ENCODE measurements at regions not wholly inside any gene's neighbourhood (a gene's known extent, or its start where the extent isn't known, plus 50 kb on each side); places are given as distances from the start of the nearest gene placed in this dataset.
"Not testable (repeated sequence)": the region's sequence is repeated elsewhere in the genome, so short reads cannot be mapped to it uniquely, and the experiment has no call there.

GRCh38 chr2:77721593-77721992 lies 199.4 kb upstream of the LRRTM4 start:
- no peak for DNase-seq (ENCODE audit: low read depth, low spot score)

DNA sequence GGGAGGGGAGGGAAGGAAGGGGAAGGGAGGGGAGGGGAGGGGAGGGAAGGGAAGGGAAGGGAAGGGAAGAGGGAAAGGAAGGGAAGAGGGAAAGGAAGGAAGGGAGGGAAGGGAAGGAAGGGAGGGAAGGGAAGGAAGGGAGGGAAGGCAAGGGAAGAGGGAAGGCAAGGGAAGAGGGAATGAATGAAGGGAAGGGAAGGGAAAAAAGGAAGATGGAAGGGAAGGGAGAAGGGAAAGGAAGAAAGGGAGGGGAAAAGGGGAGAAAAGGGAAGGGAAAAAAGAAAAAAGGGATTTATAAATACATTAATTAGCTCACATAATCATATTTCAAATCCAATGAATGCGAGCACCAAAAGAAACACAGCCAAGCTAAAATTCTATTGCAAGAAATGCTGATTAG lies 202.9 kb upstream of the LRRTM4 start:
- DNase-seq (ENCODE audit: low read depth, low spot score), result no peak

DNA sequence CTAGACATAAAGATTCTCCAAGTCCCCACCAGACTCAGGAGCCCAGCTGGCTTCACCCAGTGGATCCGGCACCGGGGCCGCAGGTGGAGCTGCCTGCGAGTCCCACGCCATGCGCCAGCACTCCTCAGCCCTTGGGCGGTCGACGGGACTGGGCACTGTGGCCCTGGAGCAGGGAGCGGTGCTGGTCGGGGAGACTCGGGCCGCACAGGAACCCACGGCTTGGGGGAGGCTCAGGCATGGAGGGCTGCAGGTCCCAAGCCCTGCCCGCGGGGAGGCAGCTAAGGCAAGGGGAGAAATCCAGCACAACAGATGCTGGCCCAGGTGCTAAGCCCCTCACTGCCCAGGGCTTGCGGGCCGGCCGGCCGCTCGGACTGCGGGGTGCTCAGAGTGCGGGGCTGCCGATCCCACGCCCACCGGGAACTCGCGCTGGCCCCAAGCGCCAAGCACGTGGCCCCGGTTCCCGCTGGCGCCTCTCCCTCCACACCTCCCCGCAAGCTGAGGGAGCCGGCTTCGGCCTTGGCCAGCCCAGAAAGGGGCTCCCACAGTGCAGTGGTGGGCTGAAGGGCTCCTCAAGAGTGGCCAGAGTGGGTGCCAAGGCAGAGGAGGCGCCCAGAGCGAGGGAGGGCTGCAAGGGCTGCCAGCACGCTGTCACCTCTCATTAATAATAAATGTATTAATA lies 212.6 kb upstream of the LRRTM4 start:
- DNase-seq (ENCODE audit: low read depth, low spot score), result not testable (repeated sequence)

DNA sequence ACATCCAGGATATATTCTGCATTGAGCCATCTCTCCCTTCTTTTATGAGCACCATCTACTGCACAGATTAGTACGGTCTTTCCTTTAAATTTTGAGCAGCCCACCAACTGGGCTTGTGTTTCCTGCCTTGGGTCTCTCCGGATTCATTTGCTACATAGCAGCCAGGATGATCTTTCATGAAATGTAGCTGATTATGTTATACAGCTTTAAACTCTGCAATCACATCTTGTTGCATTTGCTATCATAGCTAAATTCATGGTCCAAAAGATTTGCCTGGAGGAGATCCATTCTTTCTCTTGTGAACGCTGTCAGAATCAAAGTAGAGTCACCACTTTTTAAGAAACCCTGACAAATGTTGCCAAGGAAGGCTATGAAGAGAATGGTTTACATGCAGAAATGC lies 215.1 kb upstream of the LRRTM4 start:
- DNase-seq (ENCODE audit: low read depth, low spot score), result no peak

GRCh38 chr2:77746780-77747179 lies 224.6 kb upstream of the LRRTM4 start:
- no peak for DNase-seq (ENCODE audit: low read depth, low spot score)

DNA sequence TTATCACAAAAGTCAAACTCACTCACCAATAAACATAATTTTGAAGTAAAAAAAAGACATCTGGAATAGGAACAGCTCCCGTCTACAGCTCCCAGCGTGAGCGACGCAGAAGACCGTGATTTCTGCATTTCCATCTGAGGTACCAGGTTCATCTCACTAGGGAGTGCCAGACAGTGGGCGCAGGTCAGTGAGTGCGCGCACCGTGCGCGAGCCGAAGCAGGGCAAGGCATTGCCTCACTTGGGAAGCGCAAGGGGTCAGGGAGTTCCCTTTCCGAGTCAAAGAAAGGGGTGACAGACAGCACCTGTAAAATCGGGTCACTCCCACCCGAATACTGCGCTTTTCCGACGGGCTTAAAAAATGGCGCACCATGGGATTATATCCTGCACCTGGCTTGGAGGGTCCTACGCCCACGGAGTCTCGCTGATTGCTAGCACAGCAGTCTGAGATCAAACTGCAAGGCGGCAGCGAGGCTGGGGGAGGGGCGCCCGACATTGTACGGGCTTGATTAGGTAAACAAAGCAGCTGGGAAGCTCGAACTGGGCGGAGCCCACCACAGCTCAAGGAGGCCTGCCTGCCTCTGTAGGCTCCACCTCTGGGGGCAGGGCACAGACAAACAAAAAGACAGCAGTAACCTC lies 231.7 kb upstream of the LRRTM4 start:
- DNase-seq (ENCODE audit: low read depth, low spot score), result peak; percentile 80

DNA sequence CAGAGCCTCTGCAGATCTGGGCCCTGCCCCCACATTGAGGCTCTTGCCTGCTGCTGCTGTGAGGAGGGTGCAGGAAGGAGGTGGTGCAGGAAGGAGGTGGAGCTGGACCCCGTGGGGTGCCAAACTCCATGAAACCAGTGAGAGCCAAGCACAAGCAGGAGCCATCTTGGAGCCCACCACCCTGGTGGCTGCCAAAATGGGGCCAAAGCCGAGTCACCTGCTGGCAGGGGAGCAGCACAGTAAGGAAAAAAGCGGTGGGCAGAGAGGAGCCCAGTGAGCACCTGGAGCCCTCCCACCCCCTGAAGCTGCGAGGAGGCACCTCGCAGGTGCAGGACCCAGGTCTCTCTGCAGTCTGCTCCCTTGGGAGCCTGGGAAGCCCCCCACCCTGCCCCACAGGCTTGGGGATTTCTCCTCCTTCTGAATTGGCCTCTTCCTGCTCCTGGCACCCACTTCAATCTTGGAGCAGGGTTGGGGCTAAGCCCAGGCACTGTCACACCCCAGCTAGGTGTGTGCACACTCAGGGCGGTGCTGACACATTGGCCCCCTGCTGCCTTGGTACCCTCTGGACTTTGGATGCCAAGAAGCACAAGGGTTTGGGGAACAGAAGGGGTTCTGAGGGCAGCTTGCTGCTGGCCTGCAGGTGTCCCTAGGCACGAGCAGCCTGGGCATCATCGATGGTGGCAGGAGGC lies 245.4 kb upstream of the LRRTM4 start:
- no peak for DNase-seq (ENCODE audit: low read depth, low spot score)

DNA sequence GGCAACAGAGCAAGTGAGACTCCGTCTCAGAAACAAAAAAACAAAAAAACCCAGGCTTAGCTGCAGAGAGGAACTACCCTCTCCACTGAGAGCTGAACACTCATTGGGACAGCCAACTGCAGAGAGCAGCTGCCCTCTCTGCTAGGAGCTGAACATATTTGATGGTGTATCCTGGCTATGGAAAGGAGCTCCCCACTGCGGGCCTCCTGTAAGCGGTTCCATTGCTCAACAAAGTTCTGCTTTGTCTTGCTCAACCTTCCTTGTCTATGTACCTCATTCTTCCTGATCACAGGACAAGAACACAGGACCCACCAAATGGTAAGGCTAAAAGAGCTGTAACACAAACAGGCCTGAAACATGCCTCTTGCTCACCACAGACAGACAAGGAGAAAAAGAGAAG lies 246.3 kb upstream of the LRRTM4 start:
- DNase-seq (ENCODE audit: low read depth, low spot score), result no peak

- no peak for DNase-seq (ENCODE audit: low read depth, low spot score)
Observed at GRCh38 chr2:77778917-77779316, 256.7 kb upstream of the LRRTM4 start.

- DNase-seq (ENCODE audit: low read depth, low spot score), result not testable (repeated sequence)
Observed at GRCh38 chr2:77793500-77793899, 271.3 kb upstream of the LRRTM4 start.

- DNase-seq (ENCODE audit: low read depth, low spot score), result no peak
Observed at GRCh38 chr2:77796397-77796796, 274.2 kb upstream of the LRRTM4 start.

GRCh38 chr2:77797088-77797487 lies 274.9 kb upstream of the LRRTM4 start:
- DNase-seq (ENCODE audit: low read depth, low spot score), result no peak

GRCh38 chr2:77800410-77800809 lies 278.2 kb upstream of the LRRTM4 start:
- no peak for DNase-seq (ENCODE audit: low read depth, low spot score)

DNA sequence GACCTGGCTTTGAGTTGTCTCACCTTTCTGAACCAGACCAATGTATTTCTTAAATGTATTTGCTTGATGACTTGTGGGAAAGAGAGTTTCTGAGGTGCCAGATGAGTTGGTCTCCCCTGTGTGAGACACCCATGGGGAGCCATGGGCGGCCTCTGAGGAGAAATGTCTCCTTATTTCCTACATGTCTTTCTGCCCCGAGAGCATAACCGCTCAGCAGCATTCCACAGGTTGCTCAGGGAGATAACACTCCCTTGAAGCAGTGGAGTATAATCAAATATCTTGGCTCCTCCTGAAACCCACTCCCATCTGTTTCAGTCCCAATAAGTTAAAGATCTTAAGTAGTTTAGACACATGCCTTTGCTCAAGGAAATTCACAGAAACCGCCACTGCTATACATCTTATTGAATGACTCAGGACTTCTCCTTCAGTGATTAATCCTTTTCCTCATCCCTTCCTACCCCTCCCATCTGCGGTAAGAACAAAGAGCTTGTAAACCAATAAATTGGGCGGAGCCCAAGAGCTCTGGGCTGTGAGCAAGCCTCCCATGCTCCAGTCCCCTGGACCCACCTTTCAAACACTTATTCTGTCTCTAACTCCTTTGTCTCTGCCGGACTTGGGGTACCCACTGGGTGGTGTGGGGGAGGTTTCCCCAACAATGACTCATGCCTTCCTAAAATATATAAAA lies 285.5 kb upstream of the LRRTM4 start:
- peak; percentile 60 for DNase-seq (ENCODE audit: low read depth, low spot score)

GRCh38 chr2:77808599-77808998 lies 286.4 kb upstream of the LRRTM4 start:
- DNase-seq (ENCODE audit: low read depth, low spot score), result peak; percentile 28

GRCh38 chr2:77813599-77813998 lies 291.4 kb upstream of the LRRTM4 start:
- no peak for DNase-seq (ENCODE audit: low read depth, low spot score)

DNA sequence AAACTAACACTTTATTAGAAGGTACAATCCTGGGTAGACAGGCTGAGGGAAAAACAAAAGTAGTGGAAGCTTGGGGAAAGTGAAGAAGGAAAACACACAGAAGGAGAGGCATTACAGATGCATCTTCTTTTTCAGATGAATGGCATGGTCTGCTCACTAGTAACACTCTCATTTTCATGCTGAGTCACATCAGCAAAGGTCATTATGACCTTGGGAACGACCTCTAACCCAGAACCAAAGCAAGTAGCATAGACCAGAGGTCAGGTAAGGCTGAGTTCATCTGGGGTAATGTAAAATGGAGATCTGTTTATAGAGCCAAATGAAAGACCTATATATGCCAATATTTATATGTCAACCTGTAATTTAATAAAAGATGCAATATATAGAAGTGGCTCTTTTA lies 294.4 kb upstream of the LRRTM4 start:
- DNase-seq (ENCODE audit: low read depth, low spot score), result no peak

GRCh38 chr2:77818186-77818585 lies 296.0 kb upstream of the LRRTM4 start:
- DNase-seq (ENCODE audit: low read depth, low spot score), result no peak

DNA sequence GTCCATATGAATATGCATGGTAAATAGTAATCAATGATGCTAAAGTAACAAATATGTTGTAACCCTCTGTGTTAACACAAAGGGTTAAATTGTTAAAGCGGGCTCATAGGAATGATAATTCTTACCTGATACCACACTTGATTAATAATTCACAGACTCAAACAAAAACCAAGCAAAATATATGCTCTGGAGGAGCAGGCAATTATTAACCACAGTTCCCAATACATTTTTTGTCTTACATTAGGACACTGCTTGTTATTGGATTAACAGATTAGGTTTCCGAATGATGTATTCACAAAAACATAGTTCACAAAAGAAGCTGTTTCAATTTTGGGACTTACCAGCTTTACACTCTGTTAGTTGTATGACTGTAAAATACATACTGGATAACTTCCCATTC lies 300.9 kb upstream of the LRRTM4 start:
- DNase-seq (ENCODE audit: low read depth, low spot score), result no peak

DNA sequence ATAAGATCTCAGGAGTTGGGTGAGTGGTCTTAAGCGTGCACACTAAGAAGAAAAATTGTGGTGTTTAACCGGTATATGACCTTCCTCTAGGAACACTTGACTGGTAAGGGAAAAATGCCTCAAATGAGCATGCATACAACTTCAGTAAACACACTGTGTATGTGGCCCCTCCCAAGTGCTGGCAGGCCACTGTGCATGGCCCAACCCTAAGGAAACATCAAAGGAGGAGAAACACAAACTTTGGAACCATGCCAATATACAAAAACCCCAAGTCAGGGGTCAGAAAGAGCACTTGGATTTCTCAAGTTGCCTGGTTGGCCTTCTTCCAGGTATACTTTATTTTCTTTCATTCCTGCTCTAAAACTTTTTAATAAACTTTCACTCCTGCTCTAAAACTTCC lies 308.9 kb upstream of the LRRTM4 start:
- DNase-seq (ENCODE audit: low read depth, low spot score), result no peak

DNA sequence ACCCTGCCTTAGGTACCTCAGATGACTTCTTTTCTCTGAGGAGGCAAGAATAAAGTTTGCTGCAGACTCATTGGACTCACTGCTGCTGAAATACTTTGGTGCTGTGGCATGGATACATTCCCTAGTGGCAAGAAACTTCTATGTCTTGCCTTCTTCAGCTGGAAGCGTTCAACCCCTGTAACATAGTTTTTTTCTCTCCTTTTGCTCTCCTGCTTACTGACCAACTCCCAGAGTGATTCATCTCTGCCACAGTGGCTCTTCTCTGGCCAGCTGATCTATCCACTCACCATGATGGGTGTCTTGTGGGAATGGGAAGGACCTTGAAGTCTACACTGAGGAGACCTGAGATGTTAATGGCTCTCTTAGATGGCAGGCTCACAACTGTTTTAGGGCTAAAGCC lies 309.3 kb upstream of the LRRTM4 start:
- DNase-seq (ENCODE audit: low read depth, low spot score), result no peak

DNA sequence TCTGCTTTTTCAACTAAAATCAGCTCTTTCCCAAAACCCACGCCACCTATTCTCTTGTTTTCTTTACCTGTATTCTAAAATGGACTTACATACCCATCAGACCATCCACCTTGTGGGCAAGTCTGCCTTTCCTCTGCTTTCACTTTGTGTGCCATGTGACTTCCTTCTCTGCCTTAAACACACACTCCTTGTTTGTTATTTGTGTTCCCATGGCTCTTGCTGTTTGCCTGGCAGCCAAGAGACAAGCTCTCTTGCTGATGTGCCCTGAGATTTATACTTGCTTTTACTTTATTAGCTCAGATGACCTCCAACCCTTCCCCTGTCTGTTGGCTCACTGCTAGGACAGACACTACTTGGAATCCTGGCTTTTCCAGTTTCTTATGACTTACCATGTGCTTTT lies 309.7 kb upstream of the LRRTM4 start:
- DNase-seq (ENCODE audit: low read depth, low spot score), result no peak
